Body of pancreas (tissue), 4 donors: ENCODE measurements at regions not wholly inside any gene's neighbourhood (a gene's known extent, or its start where the extent isn't known, plus 50 kb on each side); places are given as distances from the start of the nearest gene placed in this dataset.
"Not testable (repeated sequence)": the region's sequence is repeated elsewhere in the genome, so short reads cannot be mapped to it uniquely, and the experiment has no call there.

Experiments used
- ATAC-seq: fragments of 150-250 bp; one replicate; pipeline ENCODE4 v1.9.1; 2016
- DNase-seq, 4 donors: peaks; one replicate each; pipeline ENCODE4 v3.0.0-alpha.2; 2019
- H3K27ac ChIP-seq, 4 donors: fragments of 200-600 bp; sonication (generic); 1 replicate in 3 of 4; 2 replicates in 1 of 4; pipeline versions ENCODE4 v1.5.1 to v1.6.1; 2016 to 2019; ENCODE audit warnings: mild to moderate bottlenecking in 1 of 4, mixed read lengths in 1 of 4, moderate library complexity in 1 of 4
- H3K27me3 ChIP-seq, 2 donors: fragments of 200-600 bp; sonication (generic); one replicate each; pipeline ENCODE4 v1.6.0; 2016; ENCODE audit warnings: mild to moderate bottlenecking in 1 of 2
- H3K36me3 ChIP-seq, 2 donors: fragments of 200-600 bp; sonication (generic); replicated peaks in 1 of 2; 2 replicates each; pipeline ENCODE4 v1.5.1; 2016; ENCODE audit warnings: low read depth in 2 of 2; ENCODE audit not compliant: insufficient read depth in 1 of 2
- H3K4me1 ChIP-seq: fragments of 200-600 bp; sonication (generic); one replicate; pipeline ENCODE4 v1.6.0; 2016
- H3K4me3 ChIP-seq, 2 donors: fragments of 200-600 bp; sonication (generic); 1 replicate in 1 of 2; 2 replicates in 1 of 2; pipeline ENCODE4 v1.5.1; 2016 to 2019
- H3K9me3 ChIP-seq, 3 donors: fragments of 200-600 bp; sonication (generic); 1 replicate in 2 of 3; 2 replicates in 1 of 3; pipeline ENCODE4 v1.5.1; 2016
- POLR2A ChIP-seq, 3 donors: fragments of 450-650 bp; IDR thresholded peaks; one replicate each; pipeline ENCODE4 v1.6.1; 2016; ENCODE audit warnings: antibody characterized with exemption in 3 of 3, mild to moderate bottlenecking in 2 of 3
- WGBS, 2 donors: methylation state at CpG; one replicate each; pipeline ENCODE4 v1.1.5; 2017; 5-methylcytosine and 5-hydroxymethylcytosine counted together
- intact Hi-C: fragments of 100-400 bp; cut with DNase I; formaldehyde crosslinking; loops from one replicate; pipeline ENCODE4 v1.15.1; 2023
- TF ChIP-seq, protein P1 (sequence below), 7 experiments: fragments of 450-650 bp in 4 of 7; fragments of 200-600 bp in 3 of 7; sonication (generic) in 3 of 7; IDR thresholded peaks; one replicate each; pipeline ENCODE4 v1.5.1; 2016 to 2019; ENCODE audit warnings: antibody characterized with exemption in 7 of 7

DNA sequence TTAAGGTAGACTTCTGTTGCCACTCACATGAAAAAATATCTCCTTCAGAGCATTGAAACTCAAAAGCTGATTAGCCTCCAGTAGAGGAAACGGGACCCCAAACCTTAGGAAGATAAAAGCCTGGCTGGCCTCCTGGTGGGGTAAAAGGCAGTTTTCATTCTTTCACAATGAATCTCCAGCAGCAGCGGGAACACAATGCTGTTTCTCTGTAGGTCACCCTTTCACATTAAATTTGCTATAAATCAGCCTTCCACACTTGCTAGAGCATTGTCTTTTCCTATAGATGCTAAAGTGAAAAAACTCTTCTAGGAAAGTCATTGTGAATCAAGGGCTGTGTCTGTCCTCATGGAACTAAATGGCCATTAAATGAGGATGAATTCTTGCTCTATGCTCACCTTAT lies 207.3 kb upstream of the MAGEB2 start:
- H3K4me3 ChIP-seq: no peak overlapping the region
- ATAC-seq (no peak), DNase-seq (no peak)
- intact Hi-C loops: no loop called here
- TF ChIP-seq, protein P1, sequence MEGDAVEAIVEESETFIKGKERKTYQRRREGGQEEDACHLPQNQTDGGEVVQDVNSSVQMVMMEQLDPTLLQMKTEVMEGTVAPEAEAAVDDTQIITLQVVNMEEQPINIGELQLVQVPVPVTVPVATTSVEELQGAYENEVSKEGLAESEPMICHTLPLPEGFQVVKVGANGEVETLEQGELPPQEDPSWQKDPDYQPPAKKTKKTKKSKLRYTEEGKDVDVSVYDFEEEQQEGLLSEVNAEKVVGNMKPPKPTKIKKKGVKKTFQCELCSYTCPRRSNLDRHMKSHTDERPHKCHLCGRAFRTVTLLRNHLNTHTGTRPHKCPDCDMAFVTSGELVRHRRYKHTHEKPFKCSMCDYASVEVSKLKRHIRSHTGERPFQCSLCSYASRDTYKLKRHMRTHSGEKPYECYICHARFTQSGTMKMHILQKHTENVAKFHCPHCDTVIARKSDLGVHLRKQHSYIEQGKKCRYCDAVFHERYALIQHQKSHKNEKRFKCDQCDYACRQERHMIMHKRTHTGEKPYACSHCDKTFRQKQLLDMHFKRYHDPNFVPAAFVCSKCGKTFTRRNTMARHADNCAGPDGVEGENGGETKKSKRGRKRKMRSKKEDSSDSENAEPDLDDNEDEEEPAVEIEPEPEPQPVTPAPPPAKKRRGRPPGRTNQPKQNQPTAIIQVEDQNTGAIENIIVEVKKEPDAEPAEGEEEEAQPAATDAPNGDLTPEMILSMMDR (IDR thresholded peaks at IDR 0.05): no peak
- no peak for TF ChIP-seq POLR2A (IDR thresholded peaks at IDR 0.05)
- H3K27ac ChIP-seq: no peak overlapping the region
- no peaks in the 10 kb centered on the region for H3K4me1 ChIP-seq
- H3K9me3 ChIP-seq: no peaks in the 10 kb centered on the region
- no peaks in the 10 kb centered on the region for H3K36me3 ChIP-seq
- 54 to 66% methylated on average over 2 of the region's 2 CpGs for WGBS, 2 donors
- H3K27me3 ChIP-seq: no peaks in the 10 kb centered on the region

DNA sequence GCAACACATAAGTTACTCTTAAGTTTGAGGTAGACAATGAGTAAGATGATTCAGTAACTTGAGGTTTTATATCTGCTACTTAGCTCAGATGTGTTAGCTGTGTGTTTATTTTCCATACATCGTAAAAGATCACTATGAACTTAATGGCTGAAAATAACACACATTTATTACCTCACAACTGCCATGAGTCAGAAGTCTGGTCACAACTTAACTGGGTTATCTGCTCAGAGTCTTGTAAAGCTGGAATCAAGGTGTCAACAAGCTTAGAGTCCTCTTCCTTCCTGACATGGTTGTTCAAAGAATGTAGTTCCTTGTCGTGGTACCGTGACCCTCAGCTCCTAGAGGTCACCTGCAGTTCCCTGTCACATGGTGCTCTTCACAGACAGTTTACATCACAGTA lies 204.9 kb upstream of the MAGEB2 start:
- Histone ChIP-seq H3K27ac (no peak overlapping the region), H3K4me3 (no peak overlapping the region), H3K27me3 (no peaks in the 10 kb centered on the region), H3K4me1 (no peaks in the 10 kb centered on the region), H3K9me3 (no peaks in the 10 kb centered on the region), H3K36me3 (no peaks in the 10 kb centered on the region)
- TF ChIP-seq POLR2A (IDR thresholded peaks at IDR 0.05): no peak
- TF ChIP-seq, protein P1 (IDR thresholded peaks at IDR 0.05): no peak
- 52 to 73% methylated on average over 1 to 2 of the region's 3 CpGs for WGBS, 2 donors
- intact Hi-C loops: no loop called here
- no peak for ATAC-seq
- DNase-seq: no peak

DNA sequence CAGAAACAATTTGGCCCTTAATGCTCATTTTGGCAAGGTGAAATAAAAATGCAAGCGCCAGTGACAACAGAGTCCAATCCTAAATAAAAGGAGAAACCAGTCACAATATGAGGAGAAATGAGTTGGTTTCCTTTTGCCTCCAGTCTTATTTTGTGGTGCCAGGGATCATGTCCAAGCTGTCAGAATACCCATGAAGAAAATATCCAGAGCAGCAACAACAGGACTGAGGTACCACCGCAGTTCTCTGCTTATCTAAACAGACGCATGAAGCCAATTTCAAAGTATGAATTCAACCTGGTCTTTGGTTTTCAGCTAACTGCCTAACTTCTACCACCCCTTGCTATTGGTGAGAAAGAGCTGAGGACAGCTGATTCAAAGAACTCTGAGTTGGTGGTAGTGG lies 199.9 kb upstream of the MAGEB2 start:
- no peak for DNase-seq

DNA sequence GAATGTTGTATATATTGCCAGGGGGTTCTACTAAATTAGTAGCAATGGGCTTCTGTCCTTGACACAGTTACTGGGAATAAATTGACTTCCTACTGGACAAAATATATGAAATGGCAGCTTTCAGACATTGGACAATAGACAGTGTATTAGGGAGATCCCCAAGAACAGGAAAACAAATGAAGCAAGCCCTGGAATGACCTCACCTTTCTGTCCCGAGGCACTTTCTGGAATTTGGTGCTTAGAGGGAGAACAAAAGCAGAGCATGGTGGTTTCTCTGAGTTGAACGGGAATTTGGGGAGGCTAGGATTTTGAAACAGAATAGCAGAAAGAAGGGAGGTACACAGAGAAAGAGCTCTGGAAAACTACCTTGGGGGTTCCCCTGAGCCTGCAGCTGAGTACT lies 187.7 kb upstream of the MAGEB2 start:
- no peaks in the 10 kb centered on the region for H3K36me3 ChIP-seq
- DNase-seq: no peak
- TF ChIP-seq, protein P1 (IDR thresholded peaks at IDR 0.05): no peak
- intact Hi-C loops: no loop called here
- no peaks in the 10 kb centered on the region for H3K4me1 ChIP-seq
- no peak for ATAC-seq
- no peak overlapping the region for H3K4me3 ChIP-seq
- WGBS, 2 donors: 6 to 36% methylated on average over 2 of the region's 2 CpGs
- H3K9me3 ChIP-seq: no peaks in the 10 kb centered on the region
- no peaks in the 10 kb centered on the region for H3K27me3 ChIP-seq
- no peak overlapping the region for H3K27ac ChIP-seq

More for the DNA sequence above, 199.9 kb upstream of the MAGEB2 start:
- intact Hi-C loops: no loop called here
- Histone ChIP-seq H3K27ac (no peak overlapping the region), H3K36me3 (no peaks in the 10 kb centered on the region), H3K9me3 (no peaks in the 10 kb centered on the region), H3K4me3 (no peak overlapping the region), H3K4me1 (no peaks in the 10 kb centered on the region), H3K27me3 (no peaks in the 10 kb centered on the region)
- TF ChIP-seq, protein P1 (IDR thresholded peaks at IDR 0.05): no peak
- no peak for TF ChIP-seq POLR2A (IDR thresholded peaks at IDR 0.05)
- no peak for ATAC-seq
- WGBS, 2 donors: 56 to 66% methylated on average over 3 of the region's 3 CpGs

DNA sequence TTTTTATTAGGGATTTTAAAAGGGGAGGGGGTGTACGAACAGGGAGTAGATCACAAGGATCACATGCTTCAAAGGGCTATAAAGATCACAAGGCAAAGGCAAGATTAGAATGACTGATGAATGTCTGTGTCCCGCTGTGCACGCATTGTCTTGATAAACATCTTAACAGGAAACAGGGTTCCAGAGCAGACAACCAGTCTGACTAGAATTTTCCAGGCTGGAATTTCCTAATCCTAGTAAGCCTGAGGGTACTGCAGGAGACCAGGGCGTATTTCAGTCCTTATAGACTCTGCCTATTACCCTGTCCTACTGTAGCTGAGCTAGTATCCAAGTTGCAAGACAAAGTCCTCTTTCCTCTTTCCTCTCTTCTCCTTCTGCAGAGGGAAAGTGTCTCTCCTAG lies 179.0 kb upstream of the MAGEB2 start:
- H3K4me3 ChIP-seq, DNase-seq, H3K36me3 ChIP-seq, H3K9me3 ChIP-seq, intact Hi-C loops, H3K4me1 ChIP-seq, H3K27ac ChIP-seq, ATAC-seq, H3K27me3 ChIP-seq: not testable (repeated sequence)
- WGBS, 2 donors: 46 to 54% methylated on average over 3 to 4 of the region's 4 CpGs
